Neural cell (in vitro differentiated cells): ENCODE measurements at regions not wholly inside any gene's neighbourhood (a gene's known extent, or its start where the extent isn't known, plus 50 kb on each side); places are given as distances from the start of the nearest gene placed in this dataset.

Experiments used
- EZH2 ChIP-seq: fragments of 200-600, 300-800 bp; shearing (Covaris generic), sonication (generic); IDR thresholded peaks from 2 replicates; pipeline ENCODE4 v1.6.1; 2014; ENCODE audit warnings: antibody characterized with exemption, low read length, borderline replicate concordance, mild to moderate bottlenecking; ENCODE audit not compliant: insufficient read depth, poor library complexity, severe bottlenecking
- POLR2AphosphoS5 ChIP-seq: IDR thresholded peaks from 2 replicates; pipeline ENCODE4 v1.6.1; 2012
- TAF1 ChIP-seq: IDR thresholded peaks from 2 replicates; pipeline ENCODE4 v1.6.1; 2012; ENCODE audit warnings: low read depth
- TF ChIP-seq, protein P1 (sequence below): fragments of 450-650 bp; IDR thresholded peaks from 2 replicates; pipeline ENCODE4 v1.5.1; 2014; ENCODE audit warnings: antibody characterized with exemption, mild to moderate bottlenecking, moderate library complexity; ENCODE audit not compliant: poor library complexity, severe bottlenecking

DNA sequence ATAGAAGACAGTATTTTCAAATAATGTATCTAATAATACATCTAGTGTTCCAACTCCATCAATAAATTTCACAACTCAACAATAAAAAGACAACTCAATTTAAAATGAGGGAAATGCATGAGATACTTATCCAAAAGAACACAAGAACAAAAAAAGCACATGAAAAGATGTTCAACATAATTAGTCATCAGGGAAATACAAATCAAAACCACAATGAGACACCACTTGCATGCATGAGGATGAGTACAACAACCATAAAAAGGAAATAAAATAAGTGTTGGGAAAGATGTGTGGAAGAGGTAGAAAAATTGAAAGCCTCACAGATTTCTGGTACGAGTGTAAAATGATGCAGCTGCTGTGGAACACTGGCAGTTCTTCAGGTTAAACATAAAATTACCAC, 111.6 kb upstream of the PTPRZ1 start:
- TF ChIP-seq, protein P1, sequence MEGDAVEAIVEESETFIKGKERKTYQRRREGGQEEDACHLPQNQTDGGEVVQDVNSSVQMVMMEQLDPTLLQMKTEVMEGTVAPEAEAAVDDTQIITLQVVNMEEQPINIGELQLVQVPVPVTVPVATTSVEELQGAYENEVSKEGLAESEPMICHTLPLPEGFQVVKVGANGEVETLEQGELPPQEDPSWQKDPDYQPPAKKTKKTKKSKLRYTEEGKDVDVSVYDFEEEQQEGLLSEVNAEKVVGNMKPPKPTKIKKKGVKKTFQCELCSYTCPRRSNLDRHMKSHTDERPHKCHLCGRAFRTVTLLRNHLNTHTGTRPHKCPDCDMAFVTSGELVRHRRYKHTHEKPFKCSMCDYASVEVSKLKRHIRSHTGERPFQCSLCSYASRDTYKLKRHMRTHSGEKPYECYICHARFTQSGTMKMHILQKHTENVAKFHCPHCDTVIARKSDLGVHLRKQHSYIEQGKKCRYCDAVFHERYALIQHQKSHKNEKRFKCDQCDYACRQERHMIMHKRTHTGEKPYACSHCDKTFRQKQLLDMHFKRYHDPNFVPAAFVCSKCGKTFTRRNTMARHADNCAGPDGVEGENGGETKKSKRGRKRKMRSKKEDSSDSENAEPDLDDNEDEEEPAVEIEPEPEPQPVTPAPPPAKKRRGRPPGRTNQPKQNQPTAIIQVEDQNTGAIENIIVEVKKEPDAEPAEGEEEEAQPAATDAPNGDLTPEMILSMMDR = no peak
- TF ChIP-seq POLR2AphosphoS5 = no peak
- TF ChIP-seq EZH2 = no peak
- TF ChIP-seq TAF1 = no peak
